ENCODE measurements at regions not wholly inside any gene's neighbourhood (a gene's known extent, or its start where the extent isn't known, plus 50 kb on each side); places are given as distances from the start of the nearest gene placed in this dataset.
"Not testable (repeated sequence)": the region's sequence is repeated elsewhere in the genome, so short reads cannot be mapped to it uniquely, and the experiment has no call there.

- no peaks in the 10 kb centered on the region for H3K27me3 ChIP-seq (replicated peaks in 2 of 5; ENCODE audit: control insufficient read depth in 4 of 5, insufficient read depth in 5 of 5, low read length in 4 of 5)
- peak; percentile 7 to 25 (median 18) for DNase-seq
- ChIA-PET CTCF (interaction anchor here (1.5 to 1.6 kb wide), 2 partner anchors 27 to 634 kb away, joined by 4 read pairs; no protein-coding TSS in a partner anchor), POLR2A (no interaction called here)
- H3K4me1 ChIP-seq (ENCODE audit: control extremely low read depth in 1 of 4, control insufficient read depth in 4 of 4, insufficient read depth in 4 of 4, low read length in 3 of 4) = peaks cover 0 to 2% (median 0%) of the 10 kb centered on the region in 4 experiments
- H3K27ac ChIP-seq (ENCODE audit: insufficient read depth in 1 of 2, low read depth in 1 of 2, low read length in 2 of 2, poor library complexity in 1 of 2, severe bottlenecking in 2 of 2) = no peak overlapping the region
- H3K9me3 ChIP-seq (ENCODE audit: control extremely low read depth in 1 of 5, control insufficient read depth in 4 of 5, insufficient read depth in 2 of 5, low read depth in 1 of 5, low read length in 4 of 5) = peaks cover 0 to 12% (median 2%) of the 10 kb centered on the region in 5 experiments
- no peaks in the 10 kb centered on the region for H3K36me3 ChIP-seq (ENCODE audit: control insufficient read depth in 4 of 4, insufficient read depth in 4 of 4, low read length in 3 of 4)
- H3K4me3 ChIP-seq (ENCODE audit: control insufficient read depth in 1 of 7, extremely low read depth in 1 of 7, insufficient read depth in 4 of 7, low read depth in 2 of 7, low read length in 6 of 7) = no peak overlapping the region
Observed at GRCh38 chr18:1499265-1499664, 594.6 kb downstream of the ADCYAP1 start.

DNA sequence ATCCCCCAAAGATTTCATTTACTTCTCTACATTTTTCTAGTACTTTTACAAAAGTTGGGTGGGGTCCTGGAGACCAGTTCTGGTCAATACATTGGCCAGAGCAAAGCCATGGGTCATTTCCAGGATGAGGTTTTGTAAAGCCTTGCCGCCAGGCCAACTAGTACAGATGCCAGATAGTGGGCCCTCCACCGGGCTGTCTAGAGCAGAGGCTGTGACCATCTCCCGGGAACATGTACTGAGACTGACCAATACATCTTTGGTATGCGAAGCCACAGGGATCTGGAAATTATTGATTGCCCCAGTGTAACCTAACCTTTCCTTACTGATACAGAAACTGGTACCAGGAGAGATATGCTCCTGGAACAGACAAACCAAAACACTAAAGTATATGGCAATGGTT, 599.2 kb downstream of the ADCYAP1 start:
- no peaks in the 10 kb centered on the region for H3K9me3 ChIP-seq (ENCODE audit: control extremely low read depth in 1 of 5, control insufficient read depth in 4 of 5, insufficient read depth in 2 of 5, low read depth in 1 of 5, low read length in 4 of 5)
- no peak for DNase-seq
- 100% methylated on average over 3 of the region's 4 CpGs for WGBS (ENCODE audit: insufficient coverage)
- H3K4me3 ChIP-seq (ENCODE audit: control insufficient read depth in 1 of 7, extremely low read depth in 1 of 7, insufficient read depth in 4 of 7, low read depth in 2 of 7, low read length in 6 of 7) = no peak overlapping the region
- POLR2A ChIA-PET = no interaction called here
- H3K36me3 ChIP-seq (ENCODE audit: control insufficient read depth in 4 of 4, insufficient read depth in 4 of 4, low read length in 3 of 4) = no peaks in the 10 kb centered on the region
- no peaks in the 10 kb centered on the region for H3K27me3 ChIP-seq (replicated peaks in 2 of 5; ENCODE audit: control insufficient read depth in 4 of 5, insufficient read depth in 5 of 5, low read length in 4 of 5)
- peaks cover 0 to 2% (median 0%) of the 10 kb centered on the region in 4 experiments for H3K4me1 ChIP-seq (ENCODE audit: control extremely low read depth in 1 of 4, control insufficient read depth in 4 of 4, insufficient read depth in 4 of 4, low read length in 3 of 4)
- no peak overlapping the region for H3K27ac ChIP-seq (ENCODE audit: insufficient read depth in 1 of 2, low read depth in 1 of 2, low read length in 2 of 2, poor library complexity in 1 of 2, severe bottlenecking in 2 of 2)
- CTCF ChIA-PET = no interaction called here

DNA sequence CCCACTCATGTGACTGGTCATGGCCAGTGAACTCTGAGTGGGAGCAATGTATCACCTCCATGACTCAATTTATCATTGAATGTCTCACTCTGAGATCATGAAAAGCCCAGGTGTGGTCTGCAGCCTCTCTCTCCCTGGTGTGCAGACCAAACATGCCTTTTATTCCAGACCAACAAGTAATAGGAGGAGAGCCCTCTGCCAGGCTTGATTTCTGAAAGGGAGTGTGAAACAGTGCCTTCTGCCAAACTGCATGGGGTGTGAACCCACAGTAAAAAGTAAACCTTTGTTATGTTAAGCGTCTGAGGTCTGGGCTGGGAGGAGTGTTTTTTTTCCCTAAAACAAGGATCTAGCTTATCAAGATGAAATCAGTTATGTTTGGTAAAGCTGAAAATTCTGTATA, 601.2 kb downstream of the ADCYAP1 start:
- POLR2A ChIA-PET = no interaction called here
- 100% methylated on average over 1 of the region's 1 CpG for WGBS (ENCODE audit: insufficient coverage)
- CTCF ChIA-PET = no interaction called here

DNA sequence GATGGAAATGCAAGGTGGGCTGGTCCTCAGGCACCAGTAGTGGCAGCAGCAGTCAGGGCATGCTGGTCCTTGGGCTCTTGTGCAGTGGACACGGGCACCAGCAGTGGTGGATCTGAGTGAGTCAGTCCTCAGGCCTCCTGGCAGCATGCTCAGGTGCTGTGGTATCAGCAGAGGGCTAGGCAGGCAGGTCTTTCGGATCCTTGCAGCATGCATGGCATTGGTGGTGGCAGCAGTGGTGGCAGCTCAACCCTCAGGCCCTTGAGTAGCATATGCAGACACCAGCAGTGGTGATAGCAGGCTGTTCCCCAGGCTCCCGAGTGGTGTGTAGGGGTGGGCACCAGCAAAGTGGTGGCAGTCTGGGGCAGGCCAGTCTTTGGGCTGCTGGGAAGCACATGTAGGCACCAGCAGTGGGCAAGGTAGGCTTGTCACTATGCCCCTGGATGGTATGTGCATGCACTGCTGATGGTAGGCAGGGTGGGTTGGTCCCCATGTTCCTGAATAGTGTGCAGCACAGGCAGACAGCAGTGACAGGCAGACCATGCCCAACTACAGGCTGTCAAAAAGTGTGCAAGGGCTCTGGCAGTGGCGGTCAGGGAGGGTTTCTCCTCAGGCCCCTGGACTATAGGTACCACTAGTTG, 606.0 kb downstream of the ADCYAP1 start:
- H3K4me3 ChIP-seq (ENCODE audit: control insufficient read depth in 1 of 7, extremely low read depth in 1 of 7, insufficient read depth in 4 of 7, low read depth in 2 of 7, low read length in 6 of 7) = no peak overlapping the region
- ChIA-PET POLR2A (no interaction called here), CTCF (no interaction called here)
- 100% methylated on average over 4 of the region's 4 CpGs for WGBS (ENCODE audit: insufficient coverage)
- H3K9me3 ChIP-seq (ENCODE audit: control extremely low read depth in 1 of 5, control insufficient read depth in 4 of 5, insufficient read depth in 2 of 5, low read depth in 1 of 5, low read length in 4 of 5) = no peaks in the 10 kb centered on the region
- H3K27me3 ChIP-seq (replicated peaks in 2 of 5; ENCODE audit: control insufficient read depth in 4 of 5, insufficient read depth in 5 of 5, low read length in 4 of 5) = no peaks in the 10 kb centered on the region
- no peaks in the 10 kb centered on the region for H3K36me3 ChIP-seq (ENCODE audit: control insufficient read depth in 4 of 4, insufficient read depth in 4 of 4, low read length in 3 of 4)
- DNase-seq = no peak
- H3K27ac ChIP-seq (ENCODE audit: insufficient read depth in 1 of 2, low read depth in 1 of 2, low read length in 2 of 2, poor library complexity in 1 of 2, severe bottlenecking in 2 of 2) = no peak overlapping the region
- H3K4me1 ChIP-seq (ENCODE audit: control extremely low read depth in 1 of 4, control insufficient read depth in 4 of 4, insufficient read depth in 4 of 4, low read length in 3 of 4) = peaks cover 0 to 8% (median 3%) of the 10 kb centered on the region in 4 experiments

More for the DNA sequence above, 601.2 kb downstream of the ADCYAP1 start:
- H3K27ac ChIP-seq (ENCODE audit: insufficient read depth in 1 of 2, low read depth in 1 of 2, low read length in 2 of 2, poor library complexity in 1 of 2, severe bottlenecking in 2 of 2) = no peak overlapping the region
- no peaks in the 10 kb centered on the region for H3K36me3 ChIP-seq (ENCODE audit: control insufficient read depth in 4 of 4, insufficient read depth in 4 of 4, low read length in 3 of 4)
- H3K9me3 ChIP-seq (ENCODE audit: control extremely low read depth in 1 of 5, control insufficient read depth in 4 of 5, insufficient read depth in 2 of 5, low read depth in 1 of 5, low read length in 4 of 5) = no peaks in the 10 kb centered on the region
- no peaks in the 10 kb centered on the region for H3K27me3 ChIP-seq (replicated peaks in 2 of 5; ENCODE audit: control insufficient read depth in 4 of 5, insufficient read depth in 5 of 5, low read length in 4 of 5)
- no peaks in the 10 kb centered on the region for H3K4me1 ChIP-seq (ENCODE audit: control extremely low read depth in 1 of 4, control insufficient read depth in 4 of 4, insufficient read depth in 4 of 4, low read length in 3 of 4)
- H3K4me3 ChIP-seq (ENCODE audit: control insufficient read depth in 1 of 7, extremely low read depth in 1 of 7, insufficient read depth in 4 of 7, low read depth in 2 of 7, low read length in 6 of 7) = no peak overlapping the region
- no peak for DNase-seq

- H3K27ac ChIP-seq (ENCODE audit: insufficient read depth in 1 of 2, low read depth in 1 of 2, low read length in 2 of 2, poor library complexity in 1 of 2, severe bottlenecking in 2 of 2) = no peak overlapping the region
- H3K9me3 ChIP-seq (ENCODE audit: control extremely low read depth in 1 of 5, control insufficient read depth in 4 of 5, insufficient read depth in 2 of 5, low read depth in 1 of 5, low read length in 4 of 5) = no peaks in the 10 kb centered on the region
- DNase-seq = peak; percentile 30 to 76 (median 66)
- WGBS (ENCODE audit: insufficient coverage) = 100% methylated on average over 2 of the region's 7 CpGs
- H3K4me3 ChIP-seq (ENCODE audit: control insufficient read depth in 1 of 7, extremely low read depth in 1 of 7, insufficient read depth in 4 of 7, low read depth in 2 of 7, low read length in 6 of 7) = peak overlapping the region in 2 of 7 experiments; percentile 15 to 37
- H3K4me1 ChIP-seq (ENCODE audit: control extremely low read depth in 1 of 4, control insufficient read depth in 4 of 4, insufficient read depth in 4 of 4, low read length in 3 of 4) = peaks cover 0 to 8% (median 3%) of the 10 kb centered on the region in 4 experiments
- ChIA-PET CTCF (interaction anchor here (0.7 to 1.6 kb wide), 2 partner anchors 12 to 21 kb away, joined by 3 to 5 read pairs; no protein-coding TSS in a partner anchor), POLR2A (interaction anchor here (0.7 kb wide), 1 partner anchor 35 kb away, joined by 8 read pairs; no protein-coding TSS in a partner anchor)
- no peaks in the 10 kb centered on the region for H3K27me3 ChIP-seq (replicated peaks in 2 of 5; ENCODE audit: control insufficient read depth in 4 of 5, insufficient read depth in 5 of 5, low read length in 4 of 5)
- H3K36me3 ChIP-seq (ENCODE audit: control insufficient read depth in 4 of 4, insufficient read depth in 4 of 4, low read length in 3 of 4) = no peaks in the 10 kb centered on the region
Observed at GRCh38 chr18:1511619-1512311, 607.1 kb downstream of the ADCYAP1 start.

DNA sequence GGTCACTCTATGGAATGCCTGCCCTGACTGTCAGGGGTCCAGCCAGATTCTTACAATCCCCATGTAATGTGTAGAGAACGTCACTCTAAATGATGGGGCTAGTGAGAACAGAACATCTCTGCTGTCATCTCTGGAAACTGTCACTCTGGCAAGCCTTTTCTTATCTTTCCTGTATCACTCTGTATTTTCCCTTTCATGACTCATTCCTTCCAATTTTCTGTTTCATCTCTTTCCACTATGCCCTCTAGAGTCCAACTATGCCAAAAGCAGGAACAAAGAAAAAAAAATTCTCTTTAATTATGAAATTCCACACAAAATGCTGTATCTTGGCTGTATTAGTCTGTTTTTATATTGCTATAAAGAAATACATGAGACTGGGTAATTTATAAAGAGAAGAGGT, 608.8 kb downstream of the ADCYAP1 start:
- WGBS (ENCODE audit: insufficient coverage) = no CpG with 5 or more reads among the region's 1 CpG
- DNase-seq = peak; percentile 14 to 35 (median 28)

GRCh38 chr18:1521588-1522248, 617.0 kb downstream of the ADCYAP1 start:
- H3K4me3 ChIP-seq (ENCODE audit: control insufficient read depth in 1 of 7, extremely low read depth in 1 of 7, insufficient read depth in 4 of 7, low read depth in 2 of 7, low read length in 6 of 7); POLR2A ChIA-PET; CTCF ChIA-PET; H3K36me3 ChIP-seq (ENCODE audit: control insufficient read depth in 4 of 4, insufficient read depth in 4 of 4, low read length in 3 of 4); DNase-seq; H3K9me3 ChIP-seq (ENCODE audit: control extremely low read depth in 1 of 5, control insufficient read depth in 4 of 5, insufficient read depth in 2 of 5, low read depth in 1 of 5, low read length in 4 of 5); H3K27me3 ChIP-seq (replicated peaks in 2 of 5; ENCODE audit: control insufficient read depth in 4 of 5, insufficient read depth in 5 of 5, low read length in 4 of 5); H3K27ac ChIP-seq (ENCODE audit: insufficient read depth in 1 of 2, low read depth in 1 of 2, low read length in 2 of 2, poor library complexity in 1 of 2, severe bottlenecking in 2 of 2); H3K4me1 ChIP-seq (ENCODE audit: control extremely low read depth in 1 of 4, control insufficient read depth in 4 of 4, insufficient read depth in 4 of 4, low read length in 3 of 4): not testable (repeated sequence)
- WGBS (ENCODE audit: insufficient coverage) = 92% methylated on average over 13 of the region's 30 CpGs

More for the DNA sequence above, 608.8 kb downstream of the ADCYAP1 start:
- Histone ChIP-seq H3K9me3 (ENCODE audit: control extremely low read depth in 1 of 5, control insufficient read depth in 4 of 5, insufficient read depth in 2 of 5, low read depth in 1 of 5, low read length in 4 of 5) (no peaks in the 10 kb centered on the region), H3K4me3 (ENCODE audit: control insufficient read depth in 1 of 7, extremely low read depth in 1 of 7, insufficient read depth in 4 of 7, low read depth in 2 of 7, low read length in 6 of 7) (no peak overlapping the region), H3K27ac (ENCODE audit: insufficient read depth in 1 of 2, low read depth in 1 of 2, low read length in 2 of 2, poor library complexity in 1 of 2, severe bottlenecking in 2 of 2) (no peak overlapping the region), H3K36me3 (ENCODE audit: control insufficient read depth in 4 of 4, insufficient read depth in 4 of 4, low read length in 3 of 4) (no peaks in the 10 kb centered on the region), H3K27me3 (replicated peaks in 2 of 5; ENCODE audit: control insufficient read depth in 4 of 5, insufficient read depth in 5 of 5, low read length in 4 of 5) (no peaks in the 10 kb centered on the region), H3K4me1 (ENCODE audit: control extremely low read depth in 1 of 4, control insufficient read depth in 4 of 4, insufficient read depth in 4 of 4, low read length in 3 of 4) (peaks cover 0 to 8% (median 3%) of the 10 kb centered on the region in 4 experiments)
- POLR2A ChIA-PET = no interaction called here
- CTCF ChIA-PET = no interaction called here
